GM21576 (cell line): ENCODE measurements at regions not wholly inside any gene's neighbourhood (a gene's known extent, or its start where the extent isn't known, plus 50 kb on each side); places are given as distances from the start of the nearest gene placed in this dataset.

Experiments used
- ATAC-seq: cut with Tn5 transposase; IDR thresholded peaks from one replicate; pipeline ENCODE4 v1.9.1; 2021; ENCODE audit warnings: mild to moderate bottlenecking, moderate library complexity; ENCODE audit not compliant: unreplicated experiment

DNA sequence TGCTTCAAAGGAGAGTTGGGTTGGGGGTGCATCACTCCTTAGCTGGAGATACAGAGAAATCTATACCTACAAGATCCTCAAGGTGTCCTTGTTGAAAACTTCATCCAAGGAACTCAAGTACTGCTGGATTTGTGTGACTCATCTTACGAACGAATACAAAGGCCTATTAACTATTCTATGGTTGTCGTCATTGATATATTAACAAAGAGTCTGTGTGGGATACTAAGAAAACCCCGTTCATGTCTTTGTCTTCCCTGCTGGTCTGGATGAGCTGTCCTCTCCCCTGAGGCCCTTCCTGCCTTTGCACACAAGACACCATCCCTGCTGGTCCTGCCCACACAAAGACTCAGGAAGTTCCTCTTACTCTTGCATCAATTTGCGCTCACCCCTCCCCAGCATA is 54.9 kb upstream of the IRF2 start:
- no peak for ATAC-seq

DNA sequence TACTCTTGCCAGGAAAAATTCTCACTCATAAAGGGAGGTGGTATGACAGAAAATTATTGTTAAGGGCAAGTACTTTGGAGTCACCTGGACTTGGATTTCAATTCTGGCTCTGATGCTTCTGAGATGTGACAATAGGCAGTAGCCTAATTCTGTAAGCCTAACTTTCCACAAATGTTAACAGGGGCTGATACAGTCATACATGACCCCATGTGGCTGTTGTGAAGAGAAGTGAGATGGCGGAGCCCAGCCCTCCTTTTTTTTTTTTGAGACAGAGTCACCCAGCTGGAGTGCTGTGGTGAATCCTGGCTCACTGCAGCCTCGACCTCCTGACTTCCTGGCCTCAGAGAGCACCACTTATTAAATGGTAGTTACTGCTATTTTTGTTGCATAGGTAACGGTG is 54.4 kb upstream of the IRF2 start:
- ATAC-seq, result no peak

DNA sequence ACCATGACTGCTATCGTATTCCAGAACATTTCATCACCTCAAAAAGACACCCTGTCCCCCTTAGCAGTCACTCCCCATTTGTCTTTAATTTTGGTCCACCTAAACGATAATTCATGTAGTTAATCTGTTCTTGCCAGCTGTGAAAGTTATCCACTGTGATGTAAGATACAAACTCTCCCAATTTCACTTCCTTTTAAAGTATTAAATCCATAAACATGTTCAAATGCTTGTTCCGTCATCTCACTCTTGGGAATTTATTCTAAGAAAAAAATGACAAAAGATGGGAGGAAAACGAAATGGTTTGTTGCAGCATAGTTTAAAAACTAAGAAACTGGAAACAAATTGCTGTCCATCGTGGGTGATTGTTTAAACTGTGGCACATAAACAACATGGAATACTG is 53.7 kb upstream of the IRF2 start:
- no peak for ATAC-seq

DNA sequence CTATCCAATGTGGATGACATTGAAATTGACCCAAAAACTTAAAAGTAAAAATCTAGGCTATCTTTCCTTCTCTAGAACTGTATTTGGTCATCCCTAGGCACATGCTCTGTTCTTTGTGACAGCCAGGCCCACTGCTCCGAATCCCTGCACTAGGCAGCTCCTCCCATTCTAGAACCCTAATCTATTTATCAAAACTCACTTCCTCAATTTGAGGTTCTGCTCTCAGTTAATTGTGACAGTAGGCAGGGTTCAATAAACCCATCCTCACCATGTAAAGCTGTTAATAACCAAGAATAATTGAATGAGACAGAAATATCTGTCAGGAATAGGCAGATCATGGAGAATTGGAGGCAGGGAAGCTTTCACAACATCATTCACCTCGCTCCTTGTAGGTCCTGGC is 51.9 kb upstream of the IRF2 start:
- ATAC-seq, result no peak
